OCI-LY7 (cell line): ENCODE measurements at regions not wholly inside any gene's neighbourhood (a gene's known extent, or its start where the extent isn't known, plus 50 kb on each side); places are given as distances from the start of the nearest gene placed in this dataset.

Experiments
- BruUV-seq: library from RNA; stranded (reverse); fragments of 400-500 nt; replicated peaks from 2 replicates; lab custom pipeline; 2021; lab: Mats Ljungman, UMichigan
- CTCF ChIA-PET: fragments of 300-600 bp; sonication (Branson Sonifier 250); formaldehyde crosslinking; loops from one replicate; lab custom pipeline; 2022; ENCODE audit warnings: antibody characterized with exemption; ENCODE audit not compliant: unreplicated experiment; lab: Charles Lee
- POLR2A ChIA-PET: fragments of 300-600 bp; sonication (Branson Sonifier 250); formaldehyde crosslinking; loops from one replicate; lab custom pipeline; 2022; ENCODE audit warnings: antibody characterized with exemption; lab: Charles Lee
- DNase-seq: peaks from one replicate; pipeline ENCODE4 v3.0.0-alpha.2; 2015; ENCODE audit warnings: low spot score
- H2AFZ ChIP-seq: fragments of 200-600 bp; sonication (generic), shearing (Covaris generic); 2 replicates; pipeline ENCODE4 v1.6.1; 2014; ENCODE audit warnings: mild to moderate bottlenecking, antibody characterized with exemption, low read length, moderate library complexity
- H3K27ac ChIP-seq: fragments of 200-600 bp; sonication (generic); 2 replicates; pipeline ENCODE4 v1.5.1; 2014; ENCODE audit warnings: mixed run types, low read depth, mild to moderate bottlenecking, moderate library complexity, low read length, inconsistent platforms; ENCODE audit not compliant: poor library complexity, severe bottlenecking
- H3K36me3 ChIP-seq: fragments of 200-600 bp; sonication (generic); 2 replicates; pipeline ENCODE4 v1.6.1; 2014; ENCODE audit warnings: mild to moderate bottlenecking, antibody characterized with exemption, low read length, moderate library complexity, mixed read lengths; ENCODE audit not compliant: insufficient read depth
- H3K4me1 ChIP-seq: fragments of 200-600 bp; sonication (generic); 2 replicates; pipeline ENCODE4 v1.5.1; 2014; ENCODE audit warnings: mild to moderate bottlenecking, low read length; ENCODE audit not compliant: insufficient read depth, poor library complexity, severe bottlenecking
- H3K4me2 ChIP-seq: fragments of 200-600 bp; sonication (generic); 2 replicates; pipeline ENCODE4 v1.6.1; 2014; ENCODE audit warnings: mild to moderate bottlenecking, low read length
- H3K4me3 ChIP-seq: fragments of 200-600 bp; sonication (generic); 2 replicates; pipeline ENCODE4 v1.5.1; 2014; ENCODE audit warnings: mild to moderate bottlenecking, low read depth, low read length; ENCODE audit not compliant: poor library complexity, severe bottlenecking
- H3K79me2 ChIP-seq: fragments of 200-600 bp; sonication (generic); 2 replicates; pipeline ENCODE4 v1.6.1; 2016; ENCODE audit warnings: low read depth, mild to moderate bottlenecking, low read length, moderate library complexity, mixed read lengths; ENCODE audit not compliant: insufficient read depth
- H3K9me2 ChIP-seq: fragments of 200-600 bp; sonication (generic); 2 replicates; pipeline ENCODE4 v1.6.1; 2016; ENCODE audit warnings: mild to moderate bottlenecking, low read length, mixed read lengths; ENCODE audit not compliant: insufficient read depth
- H3K9me3 ChIP-seq: fragments of 200-600 bp; sonication (generic); 2 replicates; pipeline ENCODE4 v1.6.1; 2014; ENCODE audit warnings: mild to moderate bottlenecking, mixed run types, low read length, mixed read lengths
- H4K20me1 ChIP-seq: fragments of 200-600 bp; sonication (generic); 2 replicates; pipeline ENCODE4 v1.6.1; 2014; ENCODE audit warnings: mild to moderate bottlenecking, antibody characterized with exemption, low read length, moderate library complexity, mixed read lengths; ENCODE audit not compliant: insufficient read depth
- CTCF ChIP-seq: fragments of 200-600 bp; sonication (generic); conservative IDR thresholded peaks from 2 replicates; pipeline ENCODE4 v1.5.1; 2014; ENCODE audit warnings: mild to moderate bottlenecking, antibody characterized with exemption, low read length, moderate library complexity, mixed read lengths
- EZH2phosphoT487 ChIP-seq: fragments of 200-600 bp; sonication (generic); IDR thresholded peaks from 2 replicates; pipeline ENCODE4 v1.6.1; 2018; ENCODE audit warnings: low read depth, borderline replicate concordance, mild to moderate bottlenecking, mixed run types, antibody characterized with exemption, low read length, moderate library complexity, mixed read lengths
- intact Hi-C: fragments of 100-400 bp; cut with micrococcal nuclease; formaldehyde crosslinking; loops from one replicate; pipeline ENCODE4 v1.10.0; 2022; ENCODE audit not compliant: unreplicated experiment

- POLR2A ChIA-PET = no interaction called here
- Histone ChIP-seq H3K36me3 (no peaks in the 10 kb centered on the region), H4K20me1 (no peaks in the 10 kb centered on the region), H3K9me2 (no peaks in the 10 kb centered on the region), H3K4me3 (no peak overlapping the region), H3K4me2 (no peak overlapping the region), H2AFZ (no peak overlapping the region), H3K9me3 (no peaks in the 10 kb centered on the region), H3K27ac (no peak overlapping the region), H3K4me1 (peaks cover 2% of the 10 kb centered on the region), H3K79me2 (no peaks in the 10 kb centered on the region)
- DNase-seq = no peak
- no TSS peak for BruUV-seq
- CTCF ChIA-PET = no interaction called here
- TF ChIP-seq CTCF (no peak), EZH2phosphoT487 (no peak)
- intact Hi-C loops = no loop called here
These were observed 168.5 kb upstream of the PIK3R1 start for GRCh38 chr5:68047035-68047434.

GRCh38 chr5:68046445-68046844 lies 169.1 kb upstream of the PIK3R1 start:
- Histone ChIP-seq H3K4me1 (peaks cover 2% of the 10 kb centered on the region), H3K79me2 (no peaks in the 10 kb centered on the region), H3K4me3 (no peak overlapping the region), H2AFZ (no peak overlapping the region), H3K27ac (no peak overlapping the region), H3K9me2 (no peaks in the 10 kb centered on the region), H4K20me1 (no peaks in the 10 kb centered on the region), H3K9me3 (no peaks in the 10 kb centered on the region), H3K4me2 (no peak overlapping the region), H3K36me3 (no peaks in the 10 kb centered on the region)
- intact Hi-C loops = no loop called here
- CTCF ChIA-PET = no interaction called here
- no TSS peak for BruUV-seq
- TF ChIP-seq EZH2phosphoT487 = no peak
- POLR2A ChIA-PET = no interaction called here
- DNase-seq = no peak

GRCh38 chr5:68041293-68041692 lies 174.3 kb upstream of the PIK3R1 start:
- BruUV-seq = no TSS peak
- ChIA-PET POLR2A (interaction anchor here (0.7 kb wide), 1 partner anchor 68 kb away, joined by 3 read pairs; no protein-coding TSS in a partner anchor), CTCF (no interaction called here)
- intact Hi-C loops = no loop called here
- Histone ChIP-seq H3K9me2 (no peaks in the 10 kb centered on the region), H3K4me1 (peaks cover 2% of the 10 kb centered on the region), H3K27ac (no peak overlapping the region), H3K4me2 (no peak overlapping the region), H3K79me2 (no peaks in the 10 kb centered on the region), H3K4me3 (no peak overlapping the region), H4K20me1 (no peaks in the 10 kb centered on the region), H3K9me3 (no peaks in the 10 kb centered on the region), H2AFZ (no peak overlapping the region), H3K36me3 (no peaks in the 10 kb centered on the region)
- DNase-seq = peak; percentile 2
- TF ChIP-seq EZH2phosphoT487 (no peak), CTCF (no peak)
